NCI-H82 (cell line): ENCODE measurements at regions not wholly inside any gene's neighbourhood (a gene's known extent, or its start where the extent isn't known, plus 50 kb on each side); places are given as distances from the start of the nearest gene placed in this dataset.
A peak's percentile ranks its signal among the peaks of the same experiment; 100 is the strongest.
"Not testable (repeated sequence)": the region's sequence is repeated elsewhere in the genome, so short reads cannot be mapped to it uniquely, and the experiment has no call there.

Experiments used
- DNase-seq: peaks from one replicate; lab custom pipeline; 2025; lab: John Stamatoyannopoulos, UW

DNA sequence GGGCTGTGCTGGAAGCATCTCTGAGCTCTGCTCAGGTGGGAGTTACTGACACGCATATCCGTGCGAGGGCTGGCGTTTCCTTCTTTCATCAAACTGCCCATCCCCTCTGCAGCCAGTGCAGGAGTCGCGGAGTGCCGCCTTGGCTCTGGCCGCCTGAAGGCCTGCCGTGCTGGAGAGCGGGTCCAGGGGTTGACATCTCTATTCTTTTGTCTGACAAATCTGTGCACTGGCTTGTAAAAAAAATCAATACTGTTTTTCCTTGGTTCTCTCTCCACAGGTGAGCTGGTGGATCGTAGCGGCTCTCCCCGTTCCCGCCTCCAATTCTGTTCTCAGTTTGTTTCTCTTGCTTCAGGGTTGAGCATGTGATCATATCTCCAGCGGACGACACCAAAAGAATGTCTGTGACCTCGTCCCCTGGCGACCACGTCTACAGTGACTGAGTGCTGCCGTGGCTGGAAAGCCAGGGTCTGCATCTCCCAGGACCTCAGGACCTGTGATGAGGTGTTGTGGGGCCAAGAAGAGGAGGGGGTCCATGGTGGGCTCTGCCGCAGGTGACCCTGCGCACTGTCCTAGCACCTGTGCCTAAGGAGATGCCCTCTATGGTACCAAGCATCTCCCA lies 214.3 kb upstream of the IRX4 start:
- DNase-seq, result no peak

DNA sequence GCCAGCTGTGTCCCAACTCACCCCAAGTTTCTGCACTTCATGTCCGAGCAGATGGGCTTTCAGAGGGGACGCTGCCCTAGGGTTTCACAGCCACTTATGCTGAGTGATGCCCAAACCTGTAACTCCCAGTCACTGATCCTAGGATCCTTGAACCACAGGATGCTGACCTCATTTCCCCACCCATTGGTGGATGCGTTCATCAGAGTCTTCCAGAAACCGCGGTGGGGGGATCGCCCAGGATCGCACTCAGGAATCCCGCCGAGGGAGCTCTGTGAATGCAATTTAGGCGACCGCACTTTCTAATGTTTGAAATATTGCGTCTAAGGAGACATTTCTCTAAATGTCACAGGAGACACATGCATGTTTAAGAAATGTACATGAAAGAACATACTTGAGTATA lies 212.3 kb upstream of the IRX4 start:
- DNase-seq, result no peak

DNA sequence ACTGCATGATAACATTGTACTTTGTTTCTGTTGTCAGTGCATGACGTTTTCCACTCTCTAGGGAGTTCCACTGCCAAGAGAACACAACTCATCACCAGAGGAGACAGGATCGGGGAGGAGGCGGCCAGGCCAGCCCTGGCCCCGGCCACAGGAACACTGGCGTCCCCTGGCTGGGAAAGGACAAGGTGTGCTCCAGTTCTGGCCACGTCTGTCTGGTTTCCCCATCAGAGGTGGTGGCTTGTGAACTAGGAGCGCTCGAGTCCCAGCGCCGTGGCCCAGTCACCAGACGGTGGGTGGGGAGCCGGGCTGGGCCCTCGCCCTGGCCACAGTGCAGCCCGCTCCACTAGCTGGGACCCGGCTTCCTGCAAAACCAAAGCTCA lies 211.9 kb upstream of the IRX4 start:
- no peak for DNase-seq

DNA sequence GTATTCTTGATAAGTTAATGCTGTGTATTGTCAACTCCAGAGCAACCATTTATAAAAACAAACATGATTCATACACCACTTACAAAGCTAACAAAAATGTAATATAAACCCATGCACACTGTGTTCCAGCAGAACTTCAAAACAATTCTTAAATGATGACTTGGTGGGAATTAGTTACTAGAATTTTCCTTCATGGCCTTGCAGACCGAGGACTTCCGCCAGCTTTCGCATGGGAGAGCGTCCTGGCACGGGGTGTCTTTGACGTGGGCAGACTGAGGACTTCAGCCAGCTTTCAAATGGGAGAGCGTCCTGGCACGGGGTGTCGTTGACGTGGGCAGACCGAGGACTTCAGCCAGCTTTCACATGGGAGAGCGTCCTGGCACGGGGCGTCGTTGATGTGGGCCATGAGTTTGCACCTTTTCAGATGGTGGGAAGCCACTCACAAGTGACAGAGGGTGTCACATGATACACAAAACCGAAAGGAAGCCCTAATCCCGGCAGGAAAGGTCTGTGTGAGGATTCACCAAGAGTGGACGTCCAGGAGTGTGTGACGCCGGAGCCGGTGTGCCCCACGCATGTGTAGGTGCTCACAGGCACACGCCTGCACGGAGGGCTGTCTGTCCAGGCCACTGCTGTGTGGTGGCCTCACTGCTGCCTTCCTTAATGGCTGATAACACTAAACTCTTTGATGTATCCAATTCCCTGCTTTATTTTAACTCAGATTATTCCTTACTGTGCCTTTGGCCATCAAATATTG lies 211.3 kb upstream of the IRX4 start:
- no peak for DNase-seq

DNA sequence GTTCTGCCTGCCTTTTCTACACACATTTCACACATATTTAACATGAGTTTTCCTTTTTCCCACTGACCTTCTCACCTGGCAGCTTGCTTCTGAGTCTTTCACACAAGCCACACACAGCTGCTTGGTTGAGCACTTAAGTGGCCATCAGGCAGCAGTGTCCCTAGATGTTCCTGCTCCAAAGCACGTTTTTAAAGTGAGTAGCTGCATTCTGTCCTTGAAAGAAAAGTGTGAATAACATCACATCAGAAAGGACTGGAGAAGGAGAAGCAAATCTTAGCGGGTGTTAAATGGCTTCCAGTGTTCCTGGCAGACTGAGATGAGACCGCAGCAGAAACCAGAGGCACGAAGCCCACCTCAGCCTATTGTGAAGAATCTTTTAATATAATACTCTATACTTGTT lies 209.2 kb upstream of the IRX4 start:
- no peak for DNase-seq

DNA sequence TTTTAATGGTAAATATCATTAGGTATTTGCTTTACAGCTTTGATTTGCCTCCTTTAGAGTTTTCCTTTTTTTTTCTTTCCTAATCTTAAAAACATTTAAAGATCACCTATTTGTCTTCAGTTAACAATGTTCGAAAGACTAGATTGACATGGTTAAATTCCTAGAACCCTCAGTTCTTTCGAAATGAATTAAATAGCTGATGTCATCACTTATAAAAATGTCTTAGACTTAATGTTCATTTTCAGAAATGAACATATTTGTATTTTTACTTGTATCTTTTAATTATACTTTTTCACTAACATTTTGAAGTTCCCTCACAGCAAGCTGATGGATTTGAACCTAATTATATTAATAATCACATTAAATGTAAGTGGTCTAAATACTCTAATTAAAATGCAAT lies 205.3 kb upstream of the IRX4 start:
- no peak for DNase-seq

DNA sequence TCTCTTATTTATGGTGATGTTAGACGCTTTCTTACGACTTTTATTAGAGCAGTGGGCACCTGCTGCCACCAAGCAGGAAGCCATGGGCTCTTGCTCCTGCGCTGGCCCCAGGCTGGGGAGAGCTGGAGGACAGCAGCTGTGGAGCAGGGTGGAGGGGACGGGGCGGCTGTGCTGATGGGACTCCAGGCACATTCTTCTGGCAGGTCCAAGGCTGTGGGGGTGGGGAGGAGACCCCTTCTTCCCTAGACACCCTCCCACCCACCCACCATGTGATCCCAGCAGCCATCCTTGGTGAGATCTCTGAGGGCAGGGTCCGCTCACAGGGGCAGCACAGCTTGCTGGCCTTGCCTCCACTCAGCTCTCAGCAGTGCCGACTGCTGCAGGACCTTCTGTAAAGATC lies 192.6 kb upstream of the IRX4 start:
- no peak for DNase-seq

DNA sequence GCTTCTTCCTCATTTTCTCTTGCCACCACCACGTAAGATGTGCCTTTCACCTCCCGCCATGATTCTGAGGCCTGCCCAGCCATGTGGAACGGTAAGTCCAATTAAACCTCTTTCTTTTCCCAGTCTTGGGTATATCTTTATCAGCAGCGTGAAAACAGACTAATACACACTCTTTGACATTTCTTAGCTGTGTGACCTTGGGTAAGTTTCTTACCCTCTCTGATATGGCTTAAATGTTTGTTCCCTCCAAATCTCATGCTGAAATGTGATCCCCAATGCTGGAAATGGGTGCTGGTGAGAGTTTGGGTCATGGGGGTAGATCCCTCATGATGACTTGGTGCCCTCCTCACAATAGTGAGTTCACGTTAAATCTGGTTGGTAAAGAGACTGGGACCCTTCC lies 188.8 kb upstream of the IRX4 start:
- DNase-seq, result no peak

DNA sequence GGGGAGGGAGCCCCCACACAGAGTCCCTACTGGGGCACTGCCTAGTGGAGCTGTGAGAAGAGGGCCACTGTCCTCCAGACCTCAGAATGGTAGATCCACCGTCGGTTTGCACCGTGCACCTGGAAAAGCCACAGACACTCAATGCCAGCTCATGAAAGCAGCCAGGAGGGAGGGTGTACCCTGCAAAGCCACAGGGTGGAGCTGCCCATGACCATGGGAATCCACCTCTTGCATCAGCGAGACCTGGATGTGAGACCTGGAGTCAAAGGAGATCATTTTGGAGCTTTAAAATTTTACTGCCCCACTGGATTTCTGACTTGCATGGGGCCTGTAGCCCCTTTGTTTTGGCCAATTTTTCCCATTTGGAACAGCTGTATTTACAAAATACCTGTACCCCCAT lies 188.1 kb upstream of the IRX4 start:
- DNase-seq, result not testable (repeated sequence)

DNA sequence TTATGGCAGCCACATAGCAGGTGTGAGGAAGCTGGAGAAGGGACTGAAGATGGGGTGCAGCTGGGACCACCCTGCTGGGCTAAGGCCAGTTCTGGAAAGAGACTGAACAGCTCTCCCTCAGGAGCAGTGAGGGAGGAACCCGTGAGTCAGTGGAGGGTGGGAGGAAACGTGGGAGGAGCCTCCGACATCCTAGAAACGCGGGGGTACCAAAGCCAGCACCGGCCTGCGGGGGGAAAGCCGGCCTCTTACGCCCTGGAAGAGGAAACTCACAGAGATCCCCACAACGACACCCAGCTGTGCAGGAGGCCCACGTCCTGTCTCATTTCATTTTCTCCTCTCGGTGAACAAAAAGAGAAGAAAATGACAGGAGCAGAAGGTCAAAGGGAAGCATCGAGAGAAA lies 185.8 kb upstream of the IRX4 start:
- no peak for DNase-seq

DNA sequence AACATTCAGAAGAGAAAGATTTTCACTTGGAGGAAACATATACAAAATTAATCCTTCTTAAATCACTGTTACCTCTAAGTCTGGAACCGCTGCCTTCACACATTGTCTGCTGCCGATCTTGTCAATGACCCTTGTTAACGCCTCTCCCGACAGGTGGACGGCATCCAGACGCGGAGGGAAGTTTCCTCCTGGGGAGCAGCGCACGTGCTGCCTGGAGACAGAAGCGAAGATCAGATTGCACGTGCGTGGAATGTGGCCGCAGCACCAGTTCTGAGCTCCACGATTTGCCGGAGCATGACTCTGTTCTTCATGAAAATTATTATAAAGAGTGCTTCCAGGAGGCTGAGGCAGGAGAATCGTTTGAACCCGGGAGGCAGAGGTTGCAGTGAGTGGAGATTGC lies 183.6 kb upstream of the IRX4 start:
- no peak for DNase-seq

DNA sequence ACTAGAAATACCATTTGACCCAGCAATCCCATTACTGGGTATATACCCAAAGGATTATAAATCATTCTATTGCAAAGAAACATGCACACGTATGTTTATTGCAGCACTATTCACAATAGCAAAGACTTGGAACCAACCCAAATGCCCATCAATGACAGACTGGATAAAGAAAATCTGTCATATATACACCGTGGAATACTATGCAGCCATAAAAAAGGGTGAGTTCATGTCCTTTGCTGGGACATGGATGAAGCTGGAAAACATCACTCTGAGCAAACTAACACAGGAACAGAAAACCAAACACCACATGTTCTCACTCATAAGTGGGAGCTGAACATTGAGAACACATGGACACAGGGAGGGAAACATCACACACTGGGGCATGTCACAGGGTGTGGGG lies 180.7 kb upstream of the IRX4 start:
- not testable (repeated sequence) for DNase-seq

DNA sequence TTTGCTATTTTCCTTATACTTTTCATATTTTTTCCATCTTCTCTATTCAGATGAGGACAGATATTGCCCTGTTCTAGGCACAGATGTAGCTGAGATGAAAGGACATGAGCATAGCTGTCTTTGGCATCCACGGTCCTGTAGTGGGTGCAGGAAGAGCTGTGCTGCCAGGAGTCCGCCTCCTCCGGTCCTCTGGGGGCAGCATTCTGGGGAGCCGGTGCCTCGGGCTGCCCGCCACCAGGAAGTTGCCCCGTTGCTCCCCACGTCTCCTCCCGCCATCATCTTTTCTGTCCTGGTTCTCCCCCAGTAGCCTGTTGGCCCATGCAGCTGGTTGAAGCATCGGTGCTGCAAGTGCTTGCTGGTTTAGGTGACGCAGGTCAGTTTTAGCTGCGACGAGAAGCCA lies 170.0 kb upstream of the IRX4 start:
- DNase-seq, result no peak

DNA sequence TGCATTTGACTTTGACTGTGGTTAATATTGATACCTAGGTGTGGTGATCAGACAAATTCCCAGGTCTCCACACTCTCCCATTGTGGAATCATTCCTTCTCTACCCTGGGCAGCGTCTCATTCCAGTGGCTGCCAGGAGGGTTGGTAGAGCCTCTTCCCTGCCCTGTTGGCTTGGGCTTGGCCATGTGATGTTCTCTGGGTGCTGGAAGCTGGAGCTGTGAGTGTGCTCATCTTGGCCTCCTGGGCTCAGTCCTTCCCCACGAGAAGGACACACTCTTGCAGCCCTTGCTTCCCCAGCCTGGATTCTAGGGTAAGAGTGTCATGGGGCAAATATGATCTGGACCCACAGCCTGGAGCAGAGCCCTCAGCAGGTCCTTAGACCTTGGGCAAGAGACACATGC lies 167.2 kb upstream of the IRX4 start:
- no peak for DNase-seq

DNA sequence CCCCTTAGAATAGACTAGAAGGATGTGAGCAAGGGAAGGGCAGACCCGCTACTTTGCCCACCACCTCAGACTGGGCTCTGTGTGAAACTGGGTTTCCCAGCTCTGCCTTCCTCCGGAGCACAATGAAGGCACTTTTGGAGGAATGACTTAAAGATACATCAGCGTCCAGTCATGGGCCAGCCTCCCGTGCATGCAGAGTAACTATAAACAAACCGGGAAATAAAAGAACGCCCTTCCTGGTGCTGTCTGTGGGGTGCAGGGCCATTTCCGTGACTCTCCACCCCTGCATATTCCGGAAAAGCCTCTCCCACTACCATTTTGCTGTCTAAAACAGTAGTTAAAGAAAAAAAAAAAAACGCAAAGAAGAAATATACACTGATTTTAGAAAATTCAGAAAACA lies 165.9 kb upstream of the IRX4 start:
- no peak for DNase-seq

DNA sequence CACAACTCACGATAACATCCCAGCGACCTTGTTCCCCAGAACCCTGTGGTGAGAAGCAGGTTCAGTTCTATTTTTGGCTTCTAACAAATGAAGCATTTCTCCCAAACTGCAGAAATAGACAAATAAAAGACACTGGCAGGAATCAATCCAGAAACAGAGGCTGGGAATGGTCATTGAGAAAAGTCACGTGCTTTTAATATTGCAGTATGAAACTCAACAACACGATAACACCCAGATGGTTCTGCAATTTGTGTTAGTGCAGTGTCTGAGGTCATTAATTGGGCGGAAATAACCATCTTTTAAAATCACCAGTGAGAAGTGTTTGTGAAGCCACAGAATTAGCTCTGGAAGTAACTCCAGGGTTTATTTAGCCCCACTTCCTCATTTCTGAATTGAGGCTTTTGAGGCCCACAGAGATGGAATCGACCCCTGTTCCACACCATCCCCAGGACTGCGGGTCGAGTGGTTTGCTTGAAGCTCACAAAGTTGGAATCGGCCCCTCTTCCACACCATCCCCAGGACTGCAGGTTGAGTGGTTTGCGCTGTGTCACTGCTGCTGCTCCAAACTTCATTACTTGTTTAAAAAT lies 164.7 kb upstream of the IRX4 start:
- DNase-seq, result no peak

DNA sequence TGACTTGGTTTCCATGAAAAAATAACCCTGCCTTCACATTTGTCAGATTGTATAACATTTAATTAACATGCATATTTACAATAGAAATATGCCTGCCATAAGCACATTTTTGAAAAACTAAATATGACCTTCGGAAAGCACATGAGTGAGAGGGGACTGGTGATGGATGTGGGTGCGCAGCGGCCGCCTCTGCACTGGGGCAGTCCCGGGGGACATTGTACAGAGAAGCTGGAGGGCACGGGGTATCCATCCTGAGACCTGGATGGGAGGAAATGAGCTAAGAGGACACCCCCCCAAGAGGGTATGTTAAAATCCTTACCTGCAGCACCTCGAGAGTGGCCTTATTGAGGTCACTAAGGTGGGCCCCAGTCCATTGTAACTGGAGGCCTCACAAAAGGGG lies 161.3 kb upstream of the IRX4 start:
- no peak for DNase-seq

DNA sequence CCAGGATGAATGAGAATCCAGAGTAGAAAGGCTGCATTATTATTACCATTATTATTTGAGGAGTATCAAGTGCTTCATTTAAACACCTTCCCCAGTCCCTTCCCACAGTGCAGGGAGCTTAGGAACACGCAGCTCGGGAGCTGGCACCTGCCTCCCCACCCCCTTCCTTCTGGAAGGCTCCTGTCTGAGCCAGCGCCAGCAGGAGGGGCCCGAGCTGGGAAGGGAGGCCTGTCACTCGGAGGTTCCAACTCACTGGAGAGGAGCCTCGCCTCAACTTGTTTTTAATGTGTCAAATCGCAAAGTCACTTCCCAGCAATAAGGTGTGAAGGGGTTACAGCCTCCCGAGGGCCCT lies 156.4 kb upstream of the IRX4 start:
- no peak for DNase-seq

DNA sequence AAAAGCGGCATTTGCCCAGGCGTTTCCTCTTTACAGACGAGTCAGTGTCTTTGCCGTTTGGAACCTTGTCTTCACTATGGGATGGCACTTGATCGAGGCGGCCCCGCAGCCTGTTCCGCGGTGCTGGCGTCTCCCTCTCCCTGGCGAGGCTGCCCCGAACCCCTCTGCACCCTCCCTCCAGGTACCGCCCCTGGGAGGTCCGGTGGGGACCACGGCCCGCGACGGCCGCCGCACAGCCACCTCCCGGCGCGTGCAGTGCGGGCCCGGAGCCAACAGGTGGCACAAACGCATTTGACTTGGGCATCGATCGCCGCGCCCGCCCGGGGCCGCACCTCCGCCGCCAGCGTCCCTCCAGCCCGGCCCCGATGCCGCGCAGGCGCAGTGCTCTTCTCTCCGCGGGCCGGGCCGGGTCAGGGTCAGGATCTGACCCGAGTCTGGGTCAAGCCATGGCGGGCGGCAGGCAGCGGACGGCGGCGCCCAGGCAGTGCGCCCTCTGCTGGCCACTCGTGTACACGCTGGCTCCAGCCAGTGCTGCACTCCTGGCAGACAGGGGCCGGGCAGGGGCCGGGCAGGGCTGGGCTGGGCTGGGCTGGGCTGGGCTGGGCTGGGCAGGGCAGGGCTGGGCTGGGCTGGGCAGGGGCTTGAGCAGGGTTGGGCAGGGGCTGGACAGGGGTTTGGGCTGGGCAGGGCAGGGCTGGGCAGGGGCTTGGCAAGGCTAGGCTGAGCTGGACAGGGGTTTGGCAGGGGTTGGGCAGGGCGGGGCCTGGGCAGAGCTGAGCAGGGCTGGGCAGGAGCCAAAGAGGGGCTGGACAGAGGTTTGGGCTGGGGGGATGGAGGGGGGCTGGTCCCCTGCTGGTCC lies 155.8 kb upstream of the IRX4 start:
- DNase-seq, result peak; percentile 59

DNA sequence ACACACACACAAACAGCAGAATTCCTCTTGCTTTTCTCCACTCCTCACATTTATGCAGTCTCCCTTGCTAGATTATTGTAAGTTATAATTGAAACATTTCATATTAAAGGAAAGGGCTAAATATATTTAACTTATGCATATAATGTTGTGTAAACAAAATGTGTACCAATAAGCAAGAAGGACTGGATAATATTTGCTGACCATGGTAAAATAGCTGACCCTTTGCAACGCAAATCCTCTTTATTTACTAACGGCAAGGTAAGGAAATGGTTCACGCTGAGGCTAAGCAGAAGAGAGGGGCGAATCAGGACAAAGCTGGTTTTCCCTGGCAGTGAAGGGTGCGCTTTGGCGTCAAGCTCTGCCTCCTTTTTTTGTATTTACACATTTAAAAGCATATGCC lies 154.2 kb upstream of the IRX4 start:
- DNase-seq, result no peak

DNA sequence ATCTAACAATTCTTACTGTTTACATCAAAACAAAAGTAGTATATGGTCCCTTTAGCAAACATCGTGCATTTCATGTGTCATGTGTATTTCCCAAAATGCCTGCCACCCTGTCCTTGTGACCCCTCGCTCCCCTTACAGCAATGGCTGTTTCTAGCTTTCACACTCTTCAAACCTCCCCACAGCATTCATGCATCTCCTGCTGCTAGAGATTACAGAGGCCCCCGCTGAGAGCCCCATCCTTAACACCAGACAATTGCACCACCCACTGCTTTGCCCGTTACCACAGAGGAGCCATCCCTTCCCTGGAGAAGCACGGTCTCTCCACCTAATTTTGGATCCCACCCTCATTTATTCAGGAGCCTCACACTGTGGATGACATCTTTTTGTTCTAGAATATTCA lies 149.7 kb upstream of the IRX4 start:
- DNase-seq, result no peak

DNA sequence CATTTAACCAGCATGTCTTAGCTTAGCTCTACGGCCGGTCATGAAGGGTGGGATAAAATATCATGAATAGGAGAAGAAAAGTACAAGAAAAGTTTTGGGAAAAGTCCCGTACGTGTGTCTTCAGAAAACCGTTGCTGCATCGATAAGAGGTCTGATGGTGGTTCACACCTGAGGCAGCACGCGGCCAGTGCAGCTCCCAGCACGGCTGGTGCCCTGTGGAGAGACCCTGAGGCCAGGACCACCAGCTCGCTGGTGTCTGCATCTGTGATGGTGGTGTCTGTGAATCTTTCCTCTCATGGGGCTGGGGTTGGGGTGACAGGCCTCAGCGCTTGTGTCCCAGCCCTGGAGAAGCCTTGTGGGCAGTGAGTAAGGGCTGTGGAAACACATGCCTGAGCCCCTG lies 148.9 kb upstream of the IRX4 start:
- DNase-seq, result no peak

DNA sequence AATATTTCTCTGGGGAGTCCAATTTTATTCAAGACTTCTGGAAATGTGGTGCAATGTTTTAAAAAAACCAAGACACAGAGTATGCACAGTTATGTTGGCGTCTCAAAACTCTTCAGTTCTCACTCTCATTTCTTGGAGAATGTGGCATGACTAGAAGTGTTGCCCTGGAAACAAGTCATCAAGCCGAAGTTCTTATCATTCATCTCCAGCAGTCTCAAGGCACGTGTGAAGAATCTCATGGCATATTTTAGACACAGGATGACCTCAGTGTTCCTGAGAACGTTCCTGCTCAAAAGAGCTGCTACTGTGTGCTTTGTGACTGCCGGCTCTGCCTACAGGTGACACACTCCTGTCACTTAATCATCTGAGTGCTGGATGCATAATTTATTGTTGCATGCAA lies 147.4 kb upstream of the IRX4 start:
- no peak for DNase-seq
